SHP77 treated with DMSO at 0.1 percent for 48 hours (cell line): ENCODE measurements at regions not wholly inside any gene's neighbourhood (a gene's known extent, or its start where the extent isn't known, plus 50 kb on each side); places are given as distances from the start of the nearest gene placed in this dataset.

ENCODE experiments used
- DNase-seq: peaks from one replicate; lab custom pipeline; 2025; lab: John Stamatoyannopoulos, UW

- no peak for DNase-seq
These were observed 850.2 kb upstream of the CELF4 start for GRCh38 chr18:38415811-38416210.

GRCh38 chr18:38413193-38413592 is 847.6 kb upstream of the CELF4 start:
- no peak for DNase-seq

- no peak for DNase-seq
These were observed 841.0 kb upstream of the CELF4 start for GRCh38 chr18:38406607-38407006.

GRCh38 chr18:38402509-38402908 is 836.9 kb upstream of the CELF4 start:
- no peak for DNase-seq

- DNase-seq, result no peak
These were observed 831.5 kb upstream of the CELF4 start for GRCh38 chr18:38397094-38397493.

- no peak for DNase-seq
These were observed 820.5 kb upstream of the CELF4 start for GRCh38 chr18:38386146-38386545.

- no peak for DNase-seq
These were observed 804.4 kb upstream of the CELF4 start for GRCh38 chr18:38369772-38370690.

GRCh38 chr18:38368886-38369285 is 803.3 kb upstream of the CELF4 start:
- DNase-seq, result no peak

GRCh38 chr18:38368246-38368645 is 802.6 kb upstream of the CELF4 start:
- DNase-seq, result no peak

GRCh38 chr18:38367473-38367872 is 801.9 kb upstream of the CELF4 start:
- no peak for DNase-seq

GRCh38 chr18:38362286-38362792 is 796.7 kb upstream of the CELF4 start:
- DNase-seq, result no peak

- DNase-seq, result no peak
These were observed 793.4 kb upstream of the CELF4 start for GRCh38 chr18:38358805-38359657.

- no peak for DNase-seq
These were observed 787.6 kb upstream of the CELF4 start for GRCh38 chr18:38353149-38353548.

- DNase-seq, result no peak
These were observed 784.5 kb upstream of the CELF4 start for GRCh38 chr18:38350141-38350540.

- DNase-seq, result no peak
These were observed 765.0 kb upstream of the CELF4 start for GRCh38 chr18:38330573-38330972.

GRCh38 chr18:38329145-38329544 is 763.5 kb upstream of the CELF4 start:
- DNase-seq, result no peak

- no peak for DNase-seq
These were observed 756.6 kb upstream of the CELF4 start for GRCh38 chr18:38322206-38322605.

GRCh38 chr18:38321262-38321661 is 755.7 kb upstream of the CELF4 start:
- DNase-seq, result no peak

- DNase-seq, result no peak
These were observed 752.8 kb upstream of the CELF4 start for GRCh38 chr18:38318416-38318815.

- no peak for DNase-seq
These were observed 748.2 kb upstream of the CELF4 start for GRCh38 chr18:38313831-38314230.

- DNase-seq, result no peak
These were observed 746.9 kb upstream of the CELF4 start for GRCh38 chr18:38312532-38312931.

GRCh38 chr18:38310936-38311335 is 745.3 kb upstream of the CELF4 start:
- no peak for DNase-seq

- DNase-seq, result no peak
These were observed 742.3 kb upstream of the CELF4 start for GRCh38 chr18:38307914-38308313.
